H1 (cell line): ENCODE measurements at regions not wholly inside any gene's neighbourhood (a gene's known extent, or its start where the extent isn't known, plus 50 kb on each side); places are given as distances from the start of the nearest gene placed in this dataset.

Experiments used
- CTCF ChIA-PET: fragments of 300-600 bp; sonication (Branson Sonifier 250); formaldehyde crosslinking; loops from one replicate; lab custom pipeline; 2021; ENCODE audit not compliant: partially characterized antibody; lab: Charles Lee
- POLR2A ChIA-PET: fragments of 300-600 bp; sonication (Branson Sonifier 250); formaldehyde crosslinking; loops from one replicate; lab custom pipeline; 2021; ENCODE audit warnings: inconsistent platforms; ENCODE audit not compliant: partially characterized antibody; lab: Charles Lee
- DNase-seq, 2 experiments: peaks; one replicate each; pipeline versions ENCODE4 v3.0.0 to v3.0.0-alpha.2; 2010 to 2022; ENCODE audit warnings: low spot score in 2 of 2, low read depth in 1 of 2, mixed read lengths in 1 of 2
- FAIRE-seq: peaks from 2 replicates; lab custom pipeline; 2011; peaks lifted over from hg19 to GRCh38; lab: Jason Lieb, UNC
- H2AFZ ChIP-seq: 2 replicates; pipeline ENCODE4 v1.8.1; 2012; ENCODE audit warnings: low read length, inconsistent platforms
- H2AK5ac ChIP-seq: 2 replicates; pipeline ENCODE4 v1.6.1; 2013; ENCODE audit warnings: low read depth, low read length
- H2BK120ac ChIP-seq: replicated peaks from 2 replicates; pipeline ENCODE3; 2013; ENCODE audit warnings: low read depth, low read length, inconsistent platforms
- H2BK12ac ChIP-seq: 2 replicates; pipeline ENCODE4 v1.6.1; 2013; ENCODE audit warnings: low read depth, low read length
- H2BK15ac ChIP-seq: 2 replicates; pipeline ENCODE4 v1.6.1; 2013; ENCODE audit warnings: low read length
- H2BK20ac ChIP-seq: 2 replicates; pipeline ENCODE4 v1.6.1; 2013; ENCODE audit warnings: low read length
- H2BK5ac ChIP-seq: 2 replicates; pipeline ENCODE4 v1.6.1; 2013; ENCODE audit warnings: low read depth, low read length
- H3K14ac ChIP-seq: 2 replicates; pipeline ENCODE4 v1.6.1; 2013; ENCODE audit warnings: inconsistent platforms; ENCODE audit not compliant: insufficient read length
- H3K18ac ChIP-seq: 2 replicates; pipeline ENCODE4 v1.6.1; 2013; ENCODE audit warnings: low read length; ENCODE audit errors: extremely low read depth
- H3K23ac ChIP-seq: 2 replicates; pipeline ENCODE4 v1.6.1; 2013; ENCODE audit warnings: inconsistent platforms; ENCODE audit not compliant: insufficient read length
- H3K23me2 ChIP-seq: 2 replicates; pipeline ENCODE4 v1.6.1; 2013; ENCODE audit warnings: low read depth, low read length
- H3K27ac ChIP-seq: 2 replicates; pipeline ENCODE4 v1.6.1; 2011; ENCODE audit warnings: low read depth, low read length, inconsistent platforms
- H3K27me3 ChIP-seq, 4 experiments: replicated peaks in 1 of 4; 1 replicate in 1 of 4; 2 replicates in 3 of 4; pipeline versions ENCODE4 v1.6.1 to v1.8.1; 2011 to 2013; ENCODE audit warnings: low read length in 3 of 4, mild to moderate bottlenecking in 3 of 4, inconsistent platforms in 2 of 4, mixed read lengths in 2 of 4, moderate library complexity in 1 of 4; ENCODE audit not compliant: control insufficient read depth in 3 of 4, insufficient read depth in 3 of 4; ENCODE audit errors: extremely low read depth in 1 of 4
- H3K36me3 ChIP-seq, 4 experiments: 2 replicates each; pipeline versions ENCODE4 v1.6.1 to v1.8.1; 2011 to 2013; ENCODE audit warnings: mild to moderate bottlenecking in 4 of 4, low read length in 3 of 4, moderate library complexity in 2 of 4, control low read depth in 1 of 4, inconsistent platforms in 1 of 4; ENCODE audit not compliant: insufficient read depth in 4 of 4, control insufficient read depth in 2 of 4
- H3K4ac ChIP-seq: replicated peaks from 2 replicates; pipeline ENCODE3; 2013; ENCODE audit warnings: low read length, low read depth, mixed read lengths, inconsistent platforms; ENCODE audit not compliant: insufficient read length
- H3K4me1 ChIP-seq, 4 experiments: replicated peaks in 1 of 4; 1 replicate in 1 of 4; 2 replicates in 3 of 4; pipeline versions ENCODE4 v1.6.1 to v1.8.1; 2011 to 2013; ENCODE audit warnings: low read length in 3 of 4, inconsistent platforms in 2 of 4, mixed read lengths in 1 of 4; ENCODE audit not compliant: insufficient read depth in 4 of 4, control insufficient read depth in 3 of 4
- H3K4me2 ChIP-seq, 2 experiments: 2 replicates each; pipeline versions ENCODE4 v1.6.1 to v1.8.1; 2011 to 2013; ENCODE audit warnings: low read depth in 2 of 2, low read length in 2 of 2, control low read depth in 1 of 2, inconsistent platforms in 1 of 2, mild to moderate bottlenecking in 1 of 2; ENCODE audit not compliant: insufficient read depth in 1 of 2
- H3K4me3 ChIP-seq, 4 experiments: fragments of 200-600, 300-600 bp in 1 of 4; sonication (generic), shearing (Covaris generic), sonication (Bioruptor Twin) in 1 of 4; 2 replicates each; pipeline versions ENCODE4 v1.5.1 to v1.8.1; 2011 to 2016; ENCODE audit warnings: low read length in 4 of 4, low read depth in 3 of 4, control low read depth in 2 of 4, inconsistent platforms in 2 of 4, mild to moderate bottlenecking in 2 of 4, mixed read lengths in 1 of 4, moderate library complexity in 1 of 4; ENCODE audit not compliant: insufficient read depth in 2 of 4; ENCODE audit errors: extremely low read depth in 1 of 4
- H3K56ac ChIP-seq: replicated peaks from 2 replicates; pipeline ENCODE3; 2013; ENCODE audit warnings: low read depth, mild to moderate bottlenecking, mixed read lengths, low read length, inconsistent platforms; ENCODE audit not compliant: insufficient read length
- H3K79me1 ChIP-seq: 2 replicates; pipeline ENCODE4 v1.6.1; 2013; ENCODE audit warnings: low read depth, low read length, control low read depth
- H3K79me2 ChIP-seq, 2 experiments: 2 replicates each; pipeline versions ENCODE4 v1.6.1 to v1.8.1; 2012 to 2013; ENCODE audit warnings: low read length in 2 of 2, mild to moderate bottlenecking in 2 of 2, inconsistent platforms in 1 of 2; ENCODE audit not compliant: insufficient read depth in 2 of 2, control insufficient read depth in 1 of 2
- H3K9ac ChIP-seq, 4 experiments: replicated peaks in 1 of 4; 1 replicate in 1 of 4; 2 replicates in 3 of 4; pipeline versions ENCODE4 v1.6.1 to v1.8.1; 2011 to 2013; ENCODE audit warnings: low read depth in 3 of 4, low read length in 3 of 4, control low read depth in 2 of 4, mild to moderate bottlenecking in 2 of 4, moderate library complexity in 2 of 4, inconsistent platforms in 1 of 4; ENCODE audit errors: extremely low read depth in 1 of 4
- H3K9me3 ChIP-seq, 2 experiments: 2 replicates each; pipeline versions ENCODE4 v1.6.1 to v1.8.1; 2012 to 2013; ENCODE audit warnings: mild to moderate bottlenecking in 2 of 2, moderate library complexity in 2 of 2, control low read depth in 1 of 2, inconsistent platforms in 1 of 2, low read depth in 1 of 2, low read length in 1 of 2, mixed read lengths in 1 of 2; ENCODE audit not compliant: insufficient read depth in 2 of 2
- H4K20me1 ChIP-seq, 2 experiments: replicated peaks in 1 of 2; 2 replicates each; pipeline versions ENCODE3 to v1.8.1; 2011 to 2013; ENCODE audit warnings: inconsistent platforms in 2 of 2, low read length in 2 of 2, mild to moderate bottlenecking in 1 of 2; ENCODE audit not compliant: insufficient read depth in 2 of 2, control insufficient read depth in 1 of 2
- H4K5ac ChIP-seq: 2 replicates; pipeline ENCODE4 v1.6.1; 2013; ENCODE audit warnings: low read length, low read depth, mixed read lengths, inconsistent platforms; ENCODE audit not compliant: insufficient read length
- H4K8ac ChIP-seq: 2 replicates; pipeline ENCODE4 v1.8.0; 2013; ENCODE audit warnings: mild to moderate bottlenecking, moderate library complexity, low read length, inconsistent platforms; ENCODE audit not compliant: insufficient read depth; ENCODE audit errors: extremely low read depth
- H4K91ac ChIP-seq: replicated peaks from 2 replicates; pipeline ENCODE3; 2013; ENCODE audit warnings: low read length, mixed read lengths, inconsistent platforms; ENCODE audit not compliant: insufficient read length
- BRCA1 ChIP-seq: IDR thresholded peaks from 2 replicates; pipeline ENCODE4 v1.6.1; 2012; ENCODE audit warnings: low read depth, low read length, improper control_type of control experiment
- SP4 ChIP-seq: IDR thresholded peaks from 2 replicates; pipeline ENCODE4 v1.6.1; 2012; ENCODE audit warnings: low read length, inconsistent platforms
- SRF ChIP-seq: IDR thresholded peaks from 2 replicates; pipeline ENCODE4 v1.6.1; 2011; ENCODE audit warnings: mild to moderate bottlenecking, low read depth, low read length, moderate library complexity
- WGBS, 2 experiments: shearing (Covaris generic) in 1 of 2; methylation state at CpG; one replicate each; pipeline versions ENCODE4 v1.1.6 to v1.1.7; 2013 to 2015; ENCODE audit warnings: low lambda C conversion rate in 2 of 2, mixed read lengths in 2 of 2, inconsistent platforms in 1 of 2, low coverage in 1 of 2, missing lambda C conversion rate in 1 of 2; ENCODE audit not compliant: insufficient replicate concordance in 2 of 2, insufficient coverage in 1 of 2, insufficient read length in 1 of 2; ENCODE audit errors: extremely low coverage in 1 of 2, missing lambda C conversion rate in 1 of 2; 5-methylcytosine and 5-hydroxymethylcytosine counted together

DNA sequence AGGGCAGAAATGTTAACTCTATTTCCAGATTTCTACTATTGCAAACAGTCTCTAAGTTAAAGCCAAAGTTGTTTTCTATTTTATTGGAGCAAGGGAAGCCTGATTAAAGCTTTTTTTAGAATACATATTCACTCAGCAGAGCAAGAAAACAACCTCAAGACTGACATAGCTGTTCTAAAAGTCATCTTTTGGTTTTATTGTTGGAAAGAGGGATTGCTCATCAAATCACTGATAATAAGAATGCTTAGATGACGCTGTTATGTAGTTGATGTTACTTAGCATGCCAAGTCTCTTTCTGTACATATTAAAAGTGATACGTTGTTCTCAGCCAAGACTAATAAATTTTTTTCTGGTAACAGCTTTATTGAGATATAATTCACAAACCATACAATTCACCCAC lies 172.6 kb upstream of the LAMA2 start:
- POLR2A ChIA-PET = no interaction called here

More for the DNA sequence above, 172.6 kb upstream of the LAMA2 start:
- Histone ChIP-seq H3K18ac (no peak overlapping the region), H3K4me3 (no peak overlapping the region), H4K20me1 (no peaks in the 10 kb centered on the region), H2BK15ac (no peak overlapping the region), H3K4me2 (no peak overlapping the region), H3K79me2 (no peaks in the 10 kb centered on the region), H3K27me3 (no peaks in the 10 kb centered on the region), H4K5ac (no peak overlapping the region)
- TF ChIP-seq SRF (no peak), SP4 (no peak), BRCA1 (no peak)
- TF ChIP-seq, all 59 proteins: peak for 0
- Histone ChIP-seq H4K91ac (no peak overlapping the region), H2BK120ac (no peak overlapping the region), H2BK20ac (no peak overlapping the region), H2AK5ac (no peak overlapping the region), H3K9ac (no peak overlapping the region), H3K14ac (no peak overlapping the region), H3K23ac (no peak overlapping the region), H3K9me3 (no peaks in the 10 kb centered on the region; a peak in 1 of 4 replicates), H3K4me1 (no peaks in the 10 kb centered on the region), H2BK5ac (no peak overlapping the region), H3K27ac (no peak overlapping the region), H3K56ac (no peak overlapping the region), H4K8ac (no peak overlapping the region), H3K4ac (no peak overlapping the region), H2BK12ac (no peak overlapping the region), H3K79me1 (no peaks in the 10 kb centered on the region), H3K36me3 (no peaks in the 10 kb centered on the region), H2AFZ (no peak overlapping the region), H3K23me2 (no peaks in the 10 kb centered on the region)
- CTCF ChIA-PET = no interaction called here
- FAIRE-seq (no peak), DNase-seq (no peak)
- 93% methylated on average over 2 of the region's 2 CpGs; no CpG with 5 or more reads in 1 of the 2 experiments for WGBS, 2 experiments
